ENCODE measurements at regions not wholly inside any gene's neighbourhood (a gene's known extent, or its start where the extent isn't known, plus 50 kb on each side); places are given as distances from the start of the nearest gene placed in this dataset.

DNA sequence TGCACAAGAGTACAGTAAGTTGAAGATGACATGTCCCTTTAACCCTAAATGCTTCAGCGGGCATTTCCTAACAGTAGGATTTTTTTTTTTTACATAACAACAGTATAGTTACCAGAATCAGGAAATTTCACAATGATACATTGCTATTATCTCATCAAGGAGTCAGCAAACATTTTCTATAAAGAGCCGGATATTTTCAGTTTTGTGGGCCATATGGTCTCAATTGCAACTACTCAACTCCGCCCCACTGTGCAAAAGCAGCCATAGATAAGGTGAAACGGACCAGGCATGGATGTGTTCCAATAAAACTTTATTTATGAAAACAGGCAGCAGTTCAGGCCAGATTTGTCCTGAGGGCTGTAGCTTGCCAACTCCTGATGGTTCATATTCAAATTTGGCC lies 130.6 kb downstream of the SMAD6 start:
- H3K4me1 Mint-ChIP-seq (ENCODE audit: low read depth): no peaks in the 10 kb centered on the region
- no peak overlapping the region for H3K27ac Mint-ChIP-seq
- H3K27me3 Mint-ChIP-seq: peaks cover 4% of the 10 kb centered on the region
- H3K4me3 Mint-ChIP-seq: no peak overlapping the region
- no peaks in the 10 kb centered on the region for H3K36me3 Mint-ChIP-seq
- no peaks in the 10 kb centered on the region for H3K9me3 Mint-ChIP-seq (ENCODE audit: low read depth)

DNA sequence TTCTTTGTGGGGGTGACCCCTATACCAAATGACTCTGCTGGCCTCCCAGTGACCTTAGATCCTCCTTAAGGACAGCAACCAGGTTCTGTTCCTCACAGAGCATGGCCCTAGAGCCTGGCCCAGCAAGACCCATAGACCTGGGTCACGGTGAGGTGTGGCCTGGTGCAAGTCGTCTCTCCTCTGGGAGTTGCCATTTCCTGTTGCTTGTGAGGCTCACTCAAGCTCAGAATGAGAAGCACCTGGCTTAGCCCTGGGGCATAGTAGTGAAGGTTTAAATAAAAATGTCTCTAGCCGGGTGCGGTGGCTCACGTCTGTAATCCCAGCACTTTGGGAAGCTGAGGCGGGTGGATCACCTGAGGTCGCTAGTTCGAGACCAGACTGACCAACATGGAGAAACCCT lies 131.3 kb downstream of the SMAD6 start:
- H3K4me3 Mint-ChIP-seq: no peak overlapping the region
- H3K4me1 Mint-ChIP-seq (ENCODE audit: low read depth): no peaks in the 10 kb centered on the region
- H3K36me3 Mint-ChIP-seq: no peaks in the 10 kb centered on the region
- H3K9me3 Mint-ChIP-seq (ENCODE audit: low read depth): no peaks in the 10 kb centered on the region
- peaks cover 4% of the 10 kb centered on the region for H3K27me3 Mint-ChIP-seq
- no peak overlapping the region for H3K27ac Mint-ChIP-seq

DNA sequence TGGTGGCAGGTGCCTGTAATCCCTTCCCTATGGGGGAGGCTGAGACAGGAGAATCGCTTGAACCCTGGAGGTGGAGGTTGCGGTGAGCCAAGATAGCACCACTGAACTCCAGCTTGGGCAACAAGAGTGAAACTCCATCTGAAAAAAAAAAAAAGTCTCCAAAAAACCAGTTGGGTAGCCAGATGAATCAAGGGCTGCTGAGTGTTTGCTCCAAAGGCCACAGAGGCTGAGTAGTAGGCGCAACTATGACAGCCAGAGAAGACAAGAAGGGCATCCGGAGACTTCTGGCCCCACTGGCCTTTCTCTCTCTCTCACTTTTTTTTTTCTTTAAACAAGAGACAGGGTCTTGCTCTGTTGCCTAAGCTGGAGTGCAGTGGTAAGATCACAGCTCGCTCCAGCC lies 131.8 kb downstream of the SMAD6 start:
- no peaks in the 10 kb centered on the region for H3K4me1 Mint-ChIP-seq (ENCODE audit: low read depth)
- H3K4me3 Mint-ChIP-seq: no peak overlapping the region
- peaks cover 4% of the 10 kb centered on the region for H3K27me3 Mint-ChIP-seq
- H3K27ac Mint-ChIP-seq: no peak overlapping the region
- H3K9me3 Mint-ChIP-seq (ENCODE audit: low read depth): no peaks in the 10 kb centered on the region
- no peaks in the 10 kb centered on the region for H3K36me3 Mint-ChIP-seq

DNA sequence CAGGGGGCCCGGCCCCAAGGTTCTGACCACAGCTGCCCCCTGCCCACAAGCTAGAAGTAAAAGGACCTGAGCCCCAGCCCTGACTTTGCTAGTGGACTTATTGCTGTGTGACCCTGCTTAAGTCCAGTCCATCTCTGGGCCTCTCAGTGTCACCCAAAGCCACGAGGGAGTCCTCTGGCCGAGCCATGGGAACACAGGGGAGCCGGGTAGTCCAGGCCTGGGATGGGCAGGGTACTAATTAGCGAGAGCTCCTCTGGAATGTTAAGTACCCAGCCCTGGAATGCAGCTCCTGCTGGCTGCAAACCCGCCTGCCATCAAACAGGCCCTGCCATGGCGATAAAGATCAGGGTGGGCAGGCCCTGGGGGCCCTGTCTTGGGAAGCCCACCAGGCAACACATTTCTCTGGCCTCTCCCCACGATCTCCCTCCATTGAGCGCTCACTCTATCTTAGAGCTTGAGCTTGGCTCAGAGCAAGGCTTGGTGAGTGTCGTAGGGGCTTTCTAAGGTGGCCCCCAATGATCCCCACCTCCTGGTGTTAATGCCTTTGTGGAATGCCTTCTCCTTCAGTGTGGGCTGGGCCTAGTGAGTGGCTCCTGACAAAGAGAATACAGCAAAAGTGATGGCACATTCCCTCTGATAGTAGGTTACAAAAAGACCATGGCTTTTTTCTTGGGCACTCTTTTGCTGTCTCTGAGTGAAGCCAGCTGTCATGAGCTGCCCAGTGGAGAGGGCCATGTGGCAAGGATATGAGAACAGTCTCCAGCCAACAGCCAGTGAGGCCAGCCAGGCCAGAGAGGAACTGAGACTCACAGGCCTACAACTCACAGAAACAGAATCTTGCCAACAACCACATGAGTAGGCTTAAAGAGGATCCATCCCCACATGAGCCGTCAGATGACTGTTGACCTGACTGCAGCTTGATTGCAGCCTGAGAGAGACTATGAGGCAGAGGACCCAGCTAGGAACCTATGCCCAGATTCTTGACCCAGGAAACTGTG lies 133.1 kb downstream of the SMAD6 start:
- Mint-ChIP-seq H3K4me1 (ENCODE audit: low read depth) (no peaks in the 10 kb centered on the region), H3K27ac (no peak overlapping the region), H3K4me3 (no peak overlapping the region), H3K27me3 (peaks cover 4% of the 10 kb centered on the region), H3K36me3 (no peaks in the 10 kb centered on the region), H3K9me3 (ENCODE audit: low read depth) (no peaks in the 10 kb centered on the region)

DNA sequence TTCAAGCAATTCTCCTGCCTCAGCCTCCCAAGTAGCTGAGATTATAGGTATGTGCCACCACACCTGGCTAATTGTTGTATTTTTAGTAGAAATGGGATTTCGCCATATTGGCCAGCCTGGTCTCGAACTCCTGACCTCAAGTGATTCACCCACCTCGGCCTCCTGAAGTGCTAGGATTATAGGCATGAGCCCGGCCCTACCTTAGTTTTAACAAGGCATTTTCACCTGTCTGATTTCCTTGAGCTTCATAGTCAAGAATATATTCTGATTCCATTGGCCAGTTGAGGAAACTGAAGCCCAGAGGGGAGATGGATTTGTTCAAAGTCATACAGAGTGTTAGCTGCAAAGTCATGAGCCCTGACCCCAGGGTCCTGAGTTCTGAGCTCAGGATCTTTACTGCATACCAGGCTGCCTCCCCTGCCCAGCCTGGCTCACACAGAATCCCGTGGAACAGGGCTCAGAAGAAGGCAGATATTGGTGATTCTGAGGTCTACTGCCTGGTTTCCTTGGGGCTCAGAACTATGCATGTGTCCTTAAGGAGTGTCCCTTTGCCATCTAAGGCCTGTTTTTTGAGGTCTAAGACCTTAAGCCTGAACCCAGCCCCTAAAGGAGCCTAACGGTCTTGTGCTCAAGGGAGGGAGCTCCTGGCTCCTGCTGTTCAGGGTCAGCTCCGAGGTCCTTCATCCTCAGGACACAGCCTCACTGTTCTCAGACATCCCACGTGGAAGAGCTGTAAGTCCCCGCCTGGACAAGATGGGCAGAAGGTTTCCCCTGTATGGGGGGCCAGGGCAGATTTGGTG lies 134.4 kb downstream of the SMAD6 start:
- H3K4me3 Mint-ChIP-seq: no peak overlapping the region
- no peaks in the 10 kb centered on the region for H3K4me1 Mint-ChIP-seq (ENCODE audit: low read depth)
- H3K27ac Mint-ChIP-seq: no peak overlapping the region
- no peaks in the 10 kb centered on the region for H3K9me3 Mint-ChIP-seq (ENCODE audit: low read depth)
- no peaks in the 10 kb centered on the region for H3K36me3 Mint-ChIP-seq
- H3K27me3 Mint-ChIP-seq: peaks cover 6% of the 10 kb centered on the region

DNA sequence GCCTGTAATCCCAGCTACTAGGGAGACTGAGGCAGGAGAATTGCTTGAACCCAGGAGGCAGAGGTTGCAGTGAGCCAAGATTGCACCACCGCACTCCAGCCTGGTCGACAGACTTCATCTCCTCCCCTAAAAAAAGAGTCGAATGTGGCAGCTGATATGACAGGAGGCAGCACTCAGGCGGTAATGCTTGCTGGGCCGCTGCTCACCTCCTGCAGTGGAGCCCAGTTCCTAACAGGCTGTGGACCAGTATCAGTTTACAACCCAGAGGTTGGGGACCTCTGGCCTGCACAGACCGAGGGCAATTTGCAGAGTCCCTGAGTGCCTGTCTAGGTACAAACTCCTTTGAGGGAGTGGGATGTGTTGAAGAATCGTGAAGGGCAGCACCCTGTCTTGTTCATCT lies 136.2 kb downstream of the SMAD6 start:
- no peaks in the 10 kb centered on the region for H3K9me3 Mint-ChIP-seq (ENCODE audit: low read depth)

DNA sequence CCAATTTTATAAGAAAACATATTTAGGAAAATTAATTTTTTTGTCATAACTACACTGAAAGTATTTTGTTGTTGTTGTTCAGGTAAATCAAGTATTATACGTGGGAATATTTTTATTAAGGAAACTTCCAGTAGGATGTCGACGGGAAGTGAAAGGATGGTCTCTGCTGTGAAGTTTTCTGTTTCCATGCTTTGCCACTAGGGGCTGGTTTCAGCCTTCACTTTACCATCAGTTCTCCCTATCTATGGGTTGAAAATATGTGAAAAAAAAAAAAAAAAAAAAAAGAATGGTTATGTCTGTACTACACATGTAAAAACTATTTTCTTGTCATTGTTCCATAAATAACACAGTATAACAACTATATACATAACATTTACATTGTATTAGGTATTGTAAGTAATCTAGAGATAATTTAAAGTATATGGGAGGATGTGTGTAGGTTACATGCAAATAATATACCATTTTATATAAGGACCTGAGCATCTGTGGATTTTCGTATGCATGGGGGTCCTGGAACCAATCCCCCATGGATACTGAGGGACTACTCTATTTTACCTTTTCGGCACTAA lies 136.7 kb downstream of the SMAD6 start:
- Mint-ChIP-seq H3K4me1 (ENCODE audit: low read depth) (peaks cover 7% of the 10 kb centered on the region), H3K9me3 (ENCODE audit: low read depth) (no peaks in the 10 kb centered on the region), H3K27ac (no peak overlapping the region), H3K27me3 (peaks cover 19% of the 10 kb centered on the region), H3K4me3 (no peak overlapping the region), H3K36me3 (no peaks in the 10 kb centered on the region)

More for the DNA sequence above, 136.2 kb downstream of the SMAD6 start:
- no peaks in the 10 kb centered on the region for H3K36me3 Mint-ChIP-seq
- H3K4me1 Mint-ChIP-seq (ENCODE audit: low read depth): peaks cover 5% of the 10 kb centered on the region
- no peak overlapping the region for H3K27ac Mint-ChIP-seq
- H3K27me3 Mint-ChIP-seq: peaks cover 15% of the 10 kb centered on the region
- no peak overlapping the region for H3K4me3 Mint-ChIP-seq

DNA sequence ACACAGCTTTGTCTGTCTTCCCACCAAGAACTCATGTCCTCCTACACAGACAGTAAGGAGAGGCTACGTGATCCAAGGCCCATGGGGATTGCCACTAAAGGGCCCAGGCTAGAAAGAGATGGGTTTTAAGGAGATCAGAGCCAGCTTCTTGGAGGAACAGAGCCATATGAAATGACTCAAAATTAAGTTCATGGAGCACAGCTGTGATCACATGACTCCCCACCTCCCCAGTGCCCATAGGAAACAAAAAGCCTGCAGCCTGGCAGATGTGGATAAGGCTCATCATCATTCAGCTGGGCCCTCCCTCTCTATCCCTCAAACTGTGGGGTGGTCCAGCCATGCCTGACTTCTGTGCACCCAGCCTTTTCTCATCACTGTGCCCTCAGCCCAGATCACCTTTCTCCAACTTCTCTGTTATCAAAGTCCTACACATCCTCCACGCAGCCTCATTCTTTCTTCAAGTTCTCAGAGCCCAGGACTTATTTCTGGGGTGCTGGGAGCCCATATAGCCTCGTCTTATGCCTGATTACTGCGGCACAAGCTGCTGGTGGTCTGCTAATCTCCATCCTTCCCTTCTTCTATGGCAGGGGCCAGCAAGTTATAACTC lies 137.6 kb downstream of the SMAD6 start:
- peaks cover 7% of the 10 kb centered on the region for H3K4me1 Mint-ChIP-seq (ENCODE audit: low read depth)
- H3K27me3 Mint-ChIP-seq: peaks cover 24% of the 10 kb centered on the region
- no peak overlapping the region for H3K27ac Mint-ChIP-seq
- H3K9me3 Mint-ChIP-seq (ENCODE audit: low read depth): no peaks in the 10 kb centered on the region
- H3K36me3 Mint-ChIP-seq: no peaks in the 10 kb centered on the region
- H3K4me3 Mint-ChIP-seq: no peak overlapping the region

DNA sequence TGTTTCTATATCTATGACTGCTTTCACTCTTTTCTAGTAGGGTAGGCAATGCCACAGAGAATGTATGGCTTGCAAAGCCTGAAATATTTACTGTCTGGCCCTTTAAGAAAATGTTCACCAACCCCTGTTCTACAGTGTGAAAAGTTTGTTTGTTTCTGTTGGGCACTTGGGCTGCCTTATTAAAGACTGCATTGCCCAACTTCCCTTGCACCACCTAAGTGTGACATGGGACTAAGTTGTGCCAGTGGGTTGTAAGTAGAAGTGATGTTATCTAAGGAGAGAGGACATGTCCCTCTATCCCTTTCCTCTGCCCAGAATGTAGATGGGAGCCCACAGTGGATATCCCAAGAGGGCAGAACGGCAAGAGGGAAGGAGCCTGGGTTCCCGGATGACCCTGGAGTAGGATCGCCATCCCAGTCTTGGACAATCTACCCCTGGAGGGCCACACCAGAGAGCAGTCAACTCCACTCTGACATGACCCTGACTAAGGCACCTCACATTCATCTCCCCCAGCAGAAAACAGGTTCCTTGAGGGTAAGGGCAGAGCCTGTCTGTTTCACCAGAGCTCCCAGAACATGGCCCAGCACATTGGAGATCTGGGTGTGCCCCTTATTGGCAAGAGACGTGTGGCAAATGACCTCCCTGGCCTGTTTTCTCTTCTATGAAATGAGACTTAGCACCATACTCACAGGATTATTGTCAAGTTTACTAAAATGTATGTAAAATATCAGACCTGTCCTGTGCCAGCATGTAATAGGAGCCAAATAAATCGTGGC lies 138.8 kb downstream of the SMAD6 start:
- H3K4me3 Mint-ChIP-seq: peak overlapping the region; percentile 42

DNA sequence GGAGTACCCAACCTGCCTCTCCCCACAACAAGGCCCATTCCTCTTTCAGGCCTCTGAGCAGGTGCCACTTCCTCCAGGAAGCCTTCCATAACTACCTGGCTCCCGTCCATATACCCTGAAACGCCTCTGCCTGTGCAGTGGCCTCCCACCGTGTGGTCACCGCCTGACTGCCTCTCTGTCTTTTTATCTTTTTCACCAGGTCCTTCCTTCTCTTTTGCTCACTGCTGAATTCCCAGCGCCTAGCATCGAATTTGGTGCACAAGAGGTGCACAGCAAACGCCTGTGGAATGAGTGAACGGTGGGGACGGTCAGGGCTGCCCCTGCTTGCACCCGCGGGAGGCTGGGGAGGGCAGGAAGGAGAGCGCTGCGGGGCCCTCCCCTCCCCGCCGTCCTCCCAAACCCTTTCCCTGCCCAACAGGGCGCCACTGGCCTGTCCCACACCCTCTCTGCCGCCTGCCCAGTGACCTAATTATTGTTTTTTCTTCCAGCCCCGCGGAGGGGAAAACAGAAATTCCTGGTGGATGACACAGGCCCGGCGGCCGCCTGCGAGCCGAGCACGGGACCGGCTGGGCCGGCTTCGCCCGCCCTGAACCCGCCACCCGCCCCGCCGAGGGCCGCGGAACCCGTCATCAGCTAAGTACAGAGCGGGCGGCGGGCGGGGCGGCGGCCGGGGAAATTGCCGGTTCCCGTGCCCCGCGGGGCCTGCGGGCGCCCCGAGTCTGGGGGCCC lies 140.1 kb downstream of the SMAD6 start:
- Mint-ChIP-seq H3K4me3 (peak overlapping the region; percentile 63), H3K9me3 (ENCODE audit: low read depth) (no peaks in the 10 kb centered on the region), H3K27ac (no peak overlapping the region), H3K27me3 (peaks cover 33% of the 10 kb centered on the region), H3K36me3 (no peaks in the 10 kb centered on the region), H3K4me1 (ENCODE audit: low read depth) (peaks cover 7% of the 10 kb centered on the region)

More for the DNA sequence above, 138.8 kb downstream of the SMAD6 start:
- peaks cover 7% of the 10 kb centered on the region for H3K4me1 Mint-ChIP-seq (ENCODE audit: low read depth)
- no peaks in the 10 kb centered on the region for H3K9me3 Mint-ChIP-seq (ENCODE audit: low read depth)
- no peak overlapping the region for H3K27ac Mint-ChIP-seq
- H3K36me3 Mint-ChIP-seq: no peaks in the 10 kb centered on the region
- H3K27me3 Mint-ChIP-seq: peaks cover 30% of the 10 kb centered on the region

DNA sequence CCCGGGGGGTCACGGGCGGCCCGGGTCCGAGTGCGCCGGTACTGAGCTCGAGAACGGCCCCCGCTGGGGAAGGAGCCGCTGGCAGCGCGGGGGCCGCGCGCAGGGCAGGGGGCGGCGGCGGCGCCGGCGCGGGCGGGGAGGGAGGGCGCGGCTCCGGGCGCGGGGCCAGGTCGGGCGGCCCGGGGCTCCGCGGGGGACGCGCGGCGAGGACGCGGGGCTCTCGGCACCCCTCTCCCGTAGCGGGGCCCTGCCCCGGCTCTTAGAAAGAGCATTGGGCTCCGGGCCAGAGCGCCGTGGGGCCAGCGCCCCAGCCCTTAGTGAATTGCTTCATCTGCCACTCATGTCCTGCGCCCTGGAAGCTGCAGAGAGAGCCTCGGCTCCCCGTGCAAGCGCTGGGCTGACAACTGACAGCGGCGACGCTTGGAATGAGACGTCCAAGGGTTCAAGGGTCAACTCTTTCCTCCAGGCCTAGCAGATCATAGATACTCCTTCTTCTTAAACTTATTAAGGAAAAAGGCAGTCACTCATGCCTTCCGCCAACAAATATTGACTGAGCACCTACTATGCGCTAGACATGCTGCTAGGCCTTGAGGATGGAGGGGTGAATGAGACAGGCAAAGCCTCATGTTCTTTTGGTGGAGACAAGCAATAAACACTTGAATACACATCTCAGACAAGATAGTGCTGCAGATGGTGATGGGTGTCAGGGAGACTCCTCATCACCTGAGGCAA lies 140.8 kb downstream of the SMAD6 start:
- Mint-ChIP-seq H3K27ac (no peak overlapping the region), H3K4me1 (ENCODE audit: low read depth) (peaks cover 7% of the 10 kb centered on the region), H3K36me3 (no peaks in the 10 kb centered on the region), H3K9me3 (ENCODE audit: low read depth) (no peaks in the 10 kb centered on the region), H3K27me3 (peaks cover 33% of the 10 kb centered on the region), H3K4me3 (peak overlapping the region; percentile 72)

DNA sequence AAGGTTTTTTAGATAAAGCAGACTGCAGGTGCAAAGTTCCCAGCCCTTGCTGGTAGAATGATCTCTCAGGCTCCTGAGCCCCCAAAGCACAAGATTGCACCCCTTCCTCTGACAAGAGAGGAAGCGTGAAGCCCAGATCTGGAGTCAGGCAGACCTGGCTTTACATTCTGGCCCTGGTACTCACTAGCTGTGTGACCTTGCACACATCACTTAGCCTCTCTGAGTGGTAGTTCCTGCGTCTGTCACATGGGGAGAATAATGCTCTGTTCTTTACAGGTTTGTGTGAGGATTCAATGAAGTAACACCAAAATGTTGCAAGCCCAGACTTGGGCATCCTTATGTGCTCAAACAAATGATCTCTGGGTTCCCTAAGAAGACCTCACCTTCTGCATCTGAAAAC lies 141.5 kb downstream of the SMAD6 start:
- H3K36me3 Mint-ChIP-seq: no peaks in the 10 kb centered on the region
- H3K4me1 Mint-ChIP-seq (ENCODE audit: low read depth): peaks cover 7% of the 10 kb centered on the region
- peak overlapping the region; percentile 72 for H3K4me3 Mint-ChIP-seq
- H3K9me3 Mint-ChIP-seq (ENCODE audit: low read depth): no peaks in the 10 kb centered on the region
- peaks cover 33% of the 10 kb centered on the region for H3K27me3 Mint-ChIP-seq
- H3K27ac Mint-ChIP-seq: no peak overlapping the region

DNA sequence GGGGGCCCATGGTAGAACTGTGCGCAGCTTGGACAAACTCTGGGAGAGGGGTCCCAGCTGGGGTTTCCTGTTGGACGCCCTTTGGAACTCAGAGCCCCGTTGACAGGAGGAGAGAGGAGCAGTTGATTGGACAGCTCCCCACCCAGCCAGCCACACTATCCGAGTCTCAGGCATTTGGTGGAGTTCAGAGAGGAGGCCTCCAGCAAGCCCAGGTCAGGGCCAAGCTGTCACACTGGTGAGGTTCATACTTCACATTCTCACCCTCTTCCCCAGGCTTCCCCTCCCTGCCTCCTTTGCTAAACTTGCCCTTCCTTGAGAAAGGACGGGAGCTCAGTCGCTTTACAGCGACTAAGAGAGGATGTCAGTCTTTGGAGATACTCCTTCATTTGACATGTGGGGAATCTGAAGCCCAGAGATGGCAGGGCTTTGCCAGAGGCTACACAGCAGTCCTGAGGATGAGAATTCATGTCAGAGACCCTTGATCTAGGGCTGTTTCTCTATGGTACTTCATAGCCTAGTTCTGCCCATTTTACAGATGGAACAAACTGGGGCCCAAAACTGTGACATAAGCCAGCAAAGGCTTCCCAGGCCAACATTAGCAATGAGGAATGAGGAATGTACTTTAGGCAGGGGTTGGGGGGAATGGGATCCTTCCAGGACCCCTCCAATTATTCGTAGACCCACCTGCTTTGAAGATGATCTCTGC lies 142.2 kb downstream of the SMAD6 start:
- Mint-ChIP-seq H3K9me3 (ENCODE audit: low read depth) (no peaks in the 10 kb centered on the region), H3K4me3 (peak overlapping the region; percentile 72), H3K27ac (no peak overlapping the region), H3K36me3 (no peaks in the 10 kb centered on the region), H3K4me1 (ENCODE audit: low read depth) (peaks cover 7% of the 10 kb centered on the region), H3K27me3 (peaks cover 33% of the 10 kb centered on the region)

Data from activated naive CD8-positive, alpha-beta T cell (primary cell).